ENCODE measurements at regions not wholly inside any gene's neighbourhood (a gene's known extent, or its start where the extent isn't known, plus 50 kb on each side); places are given as distances from the start of the nearest gene placed in this dataset.
"Not testable (repeated sequence)": the region's sequence is repeated elsewhere in the genome, so short reads cannot be mapped to it uniquely, and the experiment has no call there.

- DNase-seq (ENCODE audit: low read depth in 3 of 3): peak in 1 of 3 experiments; percentile 9
Measured at GRCh38 chr15:38002883-38003477, 68.5 kb downstream of the TMCO5A start.

GRCh38 chr15:38004218-38004861 is 69.9 kb downstream of the TMCO5A start:
- DNase-seq (ENCODE audit: low read depth in 3 of 3): no peak

GRCh38 chr15:38005953-38006808 is 71.7 kb downstream of the TMCO5A start:
- DNase-seq (ENCODE audit: low read depth in 3 of 3): no peak

GRCh38 chr15:38010395-38010794 is 76.0 kb downstream of the TMCO5A start:
- no peak for DNase-seq (ENCODE audit: low read depth in 3 of 3)

GRCh38 chr15:38012894-38013293 is 78.5 kb downstream of the TMCO5A start:
- no peak for DNase-seq (ENCODE audit: low read depth in 3 of 3)

GRCh38 chr15:38017721-38018120 is 83.3 kb downstream of the TMCO5A start:
- no peak for DNase-seq (ENCODE audit: low read depth in 3 of 3)

GRCh38 chr15:38019066-38019465 is 84.6 kb downstream of the TMCO5A start:
- no peak for DNase-seq (ENCODE audit: low read depth in 3 of 3)

GRCh38 chr15:38021259-38021658 is 86.8 kb downstream of the TMCO5A start:
- no peak for DNase-seq (ENCODE audit: low read depth in 3 of 3)

GRCh38 chr15:38024293-38025091 is 90.1 kb downstream of the TMCO5A start:
- no peak for DNase-seq (ENCODE audit: low read depth in 3 of 3)

- DNase-seq (ENCODE audit: low read depth in 3 of 3): not testable (repeated sequence)
Measured at GRCh38 chr15:38025656-38026055, 91.2 kb downstream of the TMCO5A start.

- DNase-seq (ENCODE audit: low read depth in 3 of 3): no peak
Measured at GRCh38 chr15:38028869-38029268, 94.4 kb downstream of the TMCO5A start.

GRCh38 chr15:38029736-38030135 is 95.3 kb downstream of the TMCO5A start:
- no peak for DNase-seq (ENCODE audit: low read depth in 3 of 3)

GRCh38 chr15:38030609-38031008 is 96.2 kb downstream of the TMCO5A start:
- no peak for DNase-seq (ENCODE audit: low read depth in 3 of 3)

- DNase-seq (ENCODE audit: low read depth in 3 of 3): no peak
Measured at GRCh38 chr15:38035701-38036100, 101.3 kb downstream of the TMCO5A start.

- no peak for DNase-seq (ENCODE audit: low read depth in 3 of 3)
Measured at GRCh38 chr15:38036790-38037338, 102.4 kb downstream of the TMCO5A start.

GRCh38 chr15:38038659-38039442 is 104.4 kb downstream of the TMCO5A start:
- no peak for DNase-seq (ENCODE audit: low read depth in 3 of 3)

GRCh38 chr15:38040615-38041014 is 106.2 kb downstream of the TMCO5A start:
- DNase-seq (ENCODE audit: low read depth in 3 of 3): no peak

- no peak for DNase-seq (ENCODE audit: low read depth in 3 of 3)
Measured at GRCh38 chr15:38041576-38041975, 107.1 kb downstream of the TMCO5A start.

- DNase-seq (ENCODE audit: low read depth in 3 of 3): no peak
Measured at GRCh38 chr15:38042211-38042610, 107.8 kb downstream of the TMCO5A start.

- DNase-seq (ENCODE audit: low read depth in 3 of 3): no peak
Measured at GRCh38 chr15:38042707-38043445, 108.4 kb downstream of the TMCO5A start.

Measured in stimulated activated CD4-positive, alpha-beta T cell treated with anti-CD3 and anti-CD28 coated beads, TNF-alpha, amount 100 ng/mL, for 24 hours (primary cell).